NCI-H524 treated with DMSO at 0.1 percent for 48 hours (cell line): ENCODE measurements at regions not wholly inside any gene's neighbourhood (a gene's known extent, or its start where the extent isn't known, plus 50 kb on each side); places are given as distances from the start of the nearest gene placed in this dataset.
"Not testable (repeated sequence)": the region's sequence is repeated elsewhere in the genome, so short reads cannot be mapped to it uniquely, and the experiment has no call there.

ENCODE experiments used
- DNase-seq: peaks from one replicate; lab custom pipeline; 2025; lab: John Stamatoyannopoulos, UW

DNA sequence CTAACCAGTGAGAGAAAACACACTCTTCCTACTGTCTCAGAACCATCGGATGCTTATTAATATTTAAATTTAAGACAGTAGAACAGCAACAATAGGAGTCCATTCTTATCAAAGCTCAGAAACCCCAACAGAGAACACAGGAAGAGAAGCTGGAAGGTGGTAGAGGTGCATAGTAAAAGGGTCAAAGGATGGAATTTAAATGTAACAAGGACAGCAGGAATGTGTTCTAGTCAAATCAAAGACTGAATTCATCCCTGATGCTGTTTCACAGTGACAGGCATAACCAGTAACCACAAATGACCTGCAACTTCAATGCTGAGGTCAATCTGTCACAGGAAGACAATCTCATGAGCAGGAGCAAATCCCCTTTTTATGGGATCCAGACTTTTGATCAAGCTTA is 1259.7 kb downstream of the XPNPEP1 start:
- no peak for DNase-seq

DNA sequence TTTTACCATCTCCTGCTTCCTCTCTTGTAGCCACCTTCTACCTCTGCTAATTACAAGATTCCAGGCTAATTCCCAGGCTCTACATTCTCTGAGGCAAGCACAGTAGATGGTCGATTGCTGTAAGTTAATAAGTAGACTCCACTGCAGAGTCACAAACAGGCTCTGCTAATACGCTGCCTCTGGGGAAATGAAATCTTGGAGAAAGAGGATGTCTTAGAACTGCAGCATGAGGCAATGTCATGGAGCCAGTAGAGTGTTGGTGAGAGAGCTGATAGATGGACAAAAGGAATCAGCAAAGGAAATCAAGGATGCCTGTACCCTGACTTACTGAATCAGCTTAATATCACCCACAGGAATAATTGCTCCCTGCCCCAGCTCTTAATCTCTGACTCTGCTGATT is 1260.3 kb downstream of the XPNPEP1 start:
- no peak for DNase-seq

DNA sequence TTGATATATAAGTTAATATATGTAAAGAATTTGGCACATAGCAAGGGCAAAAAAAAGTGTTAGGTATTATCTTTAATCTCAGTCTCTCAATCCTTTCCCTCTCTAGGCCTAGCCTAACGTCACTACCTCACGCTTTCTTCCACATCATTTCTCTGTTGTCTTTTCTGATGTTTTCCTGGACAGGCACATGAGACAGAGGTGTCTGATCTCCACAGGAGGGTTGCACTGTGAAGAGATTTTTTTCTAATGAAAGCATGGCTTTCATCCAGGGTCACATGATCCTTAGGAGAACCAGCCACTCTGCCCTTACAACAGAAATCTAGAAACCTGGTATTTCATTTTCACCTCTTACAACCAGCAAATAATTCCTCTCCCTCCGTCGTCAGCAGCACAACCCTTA is 1268.3 kb downstream of the XPNPEP1 start:
- no peak for DNase-seq

DNA sequence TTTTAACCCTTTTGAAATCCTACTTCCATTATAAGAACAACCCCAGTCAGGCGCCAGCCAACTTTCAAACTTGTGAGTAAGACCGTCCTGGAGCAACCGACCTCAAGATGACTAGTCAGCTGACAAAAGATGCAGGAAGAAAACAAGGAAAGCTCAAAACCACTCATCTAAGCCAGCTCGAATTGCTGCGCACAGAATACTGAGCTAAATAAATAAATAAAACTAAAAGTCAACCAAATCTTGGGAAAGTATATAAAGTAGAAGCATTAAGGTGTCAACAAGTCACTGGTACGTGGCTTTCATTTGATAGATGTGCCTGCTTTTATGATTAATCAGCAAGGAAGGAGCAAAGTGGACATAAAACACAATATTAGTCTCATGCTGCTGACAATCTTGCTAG is 1269.8 kb downstream of the XPNPEP1 start:
- no peak for DNase-seq

DNA sequence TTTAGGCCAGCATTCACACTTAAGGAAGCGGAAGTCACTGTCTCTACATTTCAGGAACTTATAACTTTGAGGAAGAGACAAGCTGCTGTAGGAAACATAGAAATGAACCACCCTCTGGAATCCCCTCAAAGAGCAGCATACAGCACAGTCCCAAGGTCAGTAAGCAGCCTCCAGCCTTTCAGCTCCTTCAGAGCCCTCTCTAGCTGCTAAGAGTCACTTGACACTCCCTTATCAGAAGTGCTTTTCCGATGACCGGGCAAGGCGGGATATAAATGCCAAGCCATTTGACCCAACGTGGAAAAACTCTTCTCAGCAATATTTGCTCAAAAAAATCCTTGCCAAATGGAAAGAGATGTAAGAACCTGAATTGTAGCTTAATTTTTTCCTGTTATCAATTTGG is 1284.3 kb downstream of the XPNPEP1 start:
- DNase-seq = no peak

DNA sequence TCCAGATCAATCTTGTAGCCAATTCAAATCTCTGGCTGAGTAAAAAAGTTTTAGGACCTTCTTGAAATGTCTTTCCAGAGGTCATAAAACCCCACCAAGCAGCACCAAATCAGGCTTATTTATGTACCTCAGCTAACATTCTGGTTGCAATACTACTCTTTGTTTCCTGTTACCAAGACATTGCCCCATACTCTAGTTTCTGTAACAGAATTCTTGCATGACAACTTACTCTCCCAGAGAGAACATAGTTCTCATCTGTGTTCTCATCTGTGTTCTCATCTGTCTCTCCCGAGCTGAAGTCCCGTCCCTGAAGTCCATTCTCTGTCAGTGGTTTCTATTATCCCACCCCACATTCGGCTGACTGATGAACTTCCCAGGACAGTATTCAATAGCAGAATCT is 1285.1 kb downstream of the XPNPEP1 start:
- no peak for DNase-seq

DNA sequence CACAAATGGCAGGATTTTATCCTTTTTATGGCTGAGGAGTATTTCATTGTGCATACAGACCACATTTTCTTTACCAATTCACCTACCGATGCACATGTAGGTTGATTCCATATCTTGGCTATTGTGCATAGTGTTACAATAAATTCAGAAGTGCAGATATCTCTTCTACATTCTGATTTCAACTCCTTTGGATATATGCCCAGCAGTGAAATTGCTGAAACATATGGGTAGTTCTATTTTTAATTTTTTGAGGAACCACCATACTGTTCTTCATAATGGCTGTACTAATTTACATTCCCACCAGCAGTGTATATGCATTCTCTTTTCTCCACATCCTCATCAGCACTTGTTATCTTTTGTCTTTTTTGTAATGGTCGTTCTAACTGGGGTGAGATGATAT is 1290.3 kb downstream of the XPNPEP1 start:
- no peak for DNase-seq

DNA sequence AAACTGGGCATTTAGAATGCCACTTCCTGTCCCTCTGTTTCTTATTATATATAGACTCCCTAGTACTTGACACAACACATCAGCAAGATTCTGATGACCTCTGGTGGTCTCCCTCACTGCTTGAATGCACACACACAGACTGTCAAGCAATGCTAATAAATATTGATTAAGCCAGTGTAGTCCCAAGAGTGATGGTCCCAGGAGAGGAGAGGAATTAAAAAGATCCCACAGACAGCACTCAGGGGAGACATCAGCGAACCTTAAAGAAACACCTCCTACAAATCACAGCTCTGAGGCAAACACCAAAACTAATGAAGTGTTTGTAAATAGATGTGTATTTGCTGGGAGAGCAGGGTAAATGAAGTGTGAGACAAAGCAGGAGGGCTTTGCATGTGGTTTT is 1291.2 kb downstream of the XPNPEP1 start:
- no peak for DNase-seq

DNA sequence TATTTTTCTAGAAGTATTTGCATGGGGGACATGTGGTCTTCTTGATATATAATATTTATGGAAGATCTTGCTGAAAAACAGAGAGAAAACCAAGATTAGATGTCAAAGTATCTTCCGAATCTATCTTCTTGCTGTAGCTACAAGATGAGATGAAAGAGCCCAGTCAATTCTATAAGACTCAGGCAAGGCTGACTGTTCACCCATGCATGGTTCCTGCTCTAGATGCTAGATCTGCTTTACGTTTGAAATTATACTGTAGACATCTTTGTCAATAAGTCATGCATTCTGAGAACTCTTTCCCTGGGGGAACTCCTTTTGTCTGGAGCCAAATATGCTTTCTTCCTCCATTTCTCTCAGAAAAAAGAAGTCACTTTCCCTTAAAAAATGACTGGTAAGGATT is 1292.0 kb downstream of the XPNPEP1 start:
- no peak for DNase-seq

DNA sequence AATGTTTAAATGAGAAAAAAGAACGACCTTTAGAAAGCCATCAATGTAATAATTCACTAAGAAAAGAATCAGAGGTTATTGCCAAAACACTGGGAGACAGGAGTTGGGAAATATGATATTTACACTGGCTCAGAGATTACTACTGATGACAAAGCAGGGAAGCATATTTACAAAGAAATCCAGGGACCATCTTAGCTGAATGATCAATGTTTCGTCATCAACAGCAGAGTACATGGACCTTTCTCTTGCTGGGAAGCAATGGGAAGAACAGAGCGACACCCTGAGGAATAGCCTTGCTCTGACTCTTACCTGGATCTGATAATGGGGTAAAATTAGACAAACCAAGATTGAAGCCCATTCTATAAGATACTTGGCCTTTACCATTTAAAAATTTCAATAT is 1293.5 kb downstream of the XPNPEP1 start:
- DNase-seq = no peak

DNA sequence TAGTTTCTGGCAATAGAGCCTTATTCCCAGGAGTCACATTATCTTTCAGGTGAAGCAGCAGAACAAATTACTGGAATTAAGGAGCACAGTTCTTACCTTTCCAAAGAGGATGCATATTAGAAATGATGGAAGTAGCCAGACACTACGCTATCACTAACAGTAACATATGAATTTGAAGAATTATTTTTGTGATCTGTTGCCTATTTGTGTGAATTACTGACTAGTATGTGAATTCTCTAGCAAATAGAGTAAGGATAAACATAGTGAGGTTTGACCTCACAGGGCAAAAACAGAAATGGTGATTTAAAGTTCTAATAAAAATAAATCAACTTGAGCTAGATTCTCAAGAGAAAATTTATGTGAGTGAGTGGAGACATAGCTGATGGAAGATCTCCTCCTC is 1299.3 kb downstream of the XPNPEP1 start:
- DNase-seq = no peak

DNA sequence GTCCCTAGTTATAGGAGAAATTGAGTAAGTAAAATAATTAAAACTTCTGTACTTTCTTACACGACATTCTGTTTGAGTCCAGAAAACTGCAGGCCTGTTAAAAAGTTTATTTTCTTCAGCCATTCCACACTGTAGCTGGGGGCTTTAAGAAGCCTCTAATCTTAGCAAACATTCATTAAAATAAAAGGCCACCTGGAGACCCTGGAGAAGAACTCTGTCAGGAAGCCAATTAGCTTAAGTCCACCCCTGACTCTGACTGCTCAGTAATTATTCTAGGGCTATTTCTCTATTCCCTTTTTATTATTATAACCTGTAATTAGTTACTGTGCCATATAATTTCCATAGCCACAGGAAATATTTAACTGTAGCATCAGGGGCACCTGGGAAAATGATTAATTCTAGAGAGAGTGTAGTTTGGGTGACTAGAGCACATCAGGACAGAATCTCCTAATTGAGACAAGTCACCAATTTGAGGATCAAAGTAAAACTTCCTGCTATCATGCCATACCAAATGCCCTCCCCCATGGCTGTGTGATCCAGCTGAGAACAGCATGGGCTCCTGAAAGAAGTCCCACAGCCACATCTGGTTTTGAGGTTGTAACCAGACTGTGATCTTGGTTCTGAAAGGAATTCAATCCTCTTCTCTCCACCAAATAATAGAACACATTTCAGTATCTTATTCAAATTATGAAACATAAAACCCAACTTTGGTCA is 1302.3 kb downstream of the XPNPEP1 start:
- no peak for DNase-seq

DNA sequence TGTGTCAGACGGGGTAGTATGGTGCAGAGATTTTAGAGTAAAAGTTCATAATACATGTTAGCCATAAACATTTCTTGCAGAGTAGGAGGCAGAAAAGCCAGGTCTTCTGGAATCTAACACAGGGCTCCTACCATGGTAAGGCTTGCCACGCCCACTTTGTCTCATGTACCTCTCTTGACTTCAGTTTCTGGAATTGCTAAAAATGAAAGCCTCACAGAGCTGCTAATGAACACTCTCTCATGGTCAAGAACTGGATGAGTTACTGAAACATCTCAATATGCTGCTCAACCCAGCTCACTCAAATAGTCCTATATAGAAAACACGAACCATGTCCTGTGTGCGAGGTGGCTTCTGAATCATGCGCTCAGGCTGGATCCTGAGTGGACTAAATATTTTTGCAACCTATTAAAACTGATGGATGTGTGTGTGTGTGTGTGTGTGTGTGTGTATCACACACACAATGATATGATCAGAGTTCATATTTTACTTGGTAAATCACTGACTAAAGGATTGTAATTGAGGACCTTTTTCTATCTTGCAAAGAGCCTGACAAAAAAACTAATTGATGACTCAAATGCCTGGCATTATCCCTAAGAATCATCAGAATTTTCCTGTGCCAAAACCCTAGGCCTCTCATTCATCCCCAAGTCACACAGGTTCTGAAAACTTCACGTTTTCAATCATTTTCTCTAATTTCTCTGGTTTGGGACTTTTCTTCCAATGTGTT is 1306.6 kb downstream of the XPNPEP1 start:
- no peak for DNase-seq

DNA sequence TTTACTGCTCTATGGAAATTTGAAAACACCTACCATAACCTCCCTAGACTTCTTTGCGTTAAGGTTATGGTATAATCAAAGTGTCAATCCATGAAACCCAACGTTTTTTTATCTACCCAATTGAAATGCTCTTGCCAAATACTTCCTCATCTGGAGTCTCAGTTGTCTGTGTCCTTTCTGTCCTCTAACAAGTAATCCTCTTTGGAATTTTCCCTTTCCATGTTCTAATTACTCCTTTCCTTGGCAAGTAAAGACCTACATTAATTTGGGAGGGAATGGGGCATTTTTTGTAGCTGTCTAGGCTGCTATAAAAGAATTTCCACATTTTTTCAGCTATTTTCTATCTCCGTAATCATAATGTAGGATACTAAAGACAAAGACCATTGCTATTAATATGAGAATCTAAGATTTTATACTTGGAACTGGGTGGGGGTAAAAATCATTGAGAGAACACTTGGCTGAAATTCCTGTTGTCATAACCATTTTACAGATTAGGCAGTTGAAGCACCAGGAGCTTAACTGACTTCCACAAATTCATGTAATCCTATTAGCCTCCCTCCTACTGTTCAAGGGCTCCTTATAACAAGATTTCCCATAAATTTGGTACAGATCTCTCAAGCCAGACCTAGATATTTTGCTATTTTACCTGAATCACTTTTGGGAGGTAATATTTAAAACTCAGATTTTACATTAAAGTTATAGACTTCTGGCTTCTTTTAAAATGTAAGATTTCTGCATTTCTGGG is 1307.6 kb downstream of the XPNPEP1 start:
- DNase-seq = no peak

DNA sequence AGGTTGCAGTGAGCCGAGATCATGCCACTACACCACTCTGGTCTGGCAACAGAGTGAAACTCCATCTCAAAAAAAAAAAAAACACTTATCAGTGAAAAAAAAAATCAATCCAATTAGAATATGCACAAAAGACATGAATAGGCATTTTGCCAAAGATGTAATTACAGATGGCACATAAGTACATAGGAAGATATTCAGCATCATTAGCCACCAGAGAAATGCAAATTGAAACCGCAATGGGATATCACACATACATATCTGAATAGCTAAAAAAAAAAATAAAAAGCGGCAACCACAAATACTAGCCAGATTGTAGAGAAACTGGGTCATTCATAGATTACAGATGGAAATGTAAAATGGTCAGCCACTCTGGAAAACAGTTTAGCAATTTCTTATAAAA is 1310.8 kb downstream of the XPNPEP1 start:
- no peak for DNase-seq

DNA sequence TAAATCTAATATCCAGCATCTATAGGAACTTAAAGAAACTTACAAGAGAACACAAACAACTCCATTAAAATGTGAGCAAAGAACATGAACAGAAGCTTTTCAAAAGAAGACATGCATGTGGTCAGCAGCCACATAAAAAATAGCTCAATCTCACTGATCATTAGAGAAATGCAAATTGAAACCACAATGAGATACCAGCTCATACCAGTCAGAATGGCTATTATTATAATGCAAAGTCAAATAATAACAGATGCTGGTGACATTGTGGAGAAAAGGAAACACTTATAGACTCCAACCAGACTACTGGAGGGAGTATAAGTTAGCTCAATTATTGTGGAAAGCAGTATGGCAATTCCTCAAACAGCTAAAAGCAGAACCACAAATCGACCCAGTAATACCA is 1314.5 kb downstream of the XPNPEP1 start:
- no peak for DNase-seq

DNA sequence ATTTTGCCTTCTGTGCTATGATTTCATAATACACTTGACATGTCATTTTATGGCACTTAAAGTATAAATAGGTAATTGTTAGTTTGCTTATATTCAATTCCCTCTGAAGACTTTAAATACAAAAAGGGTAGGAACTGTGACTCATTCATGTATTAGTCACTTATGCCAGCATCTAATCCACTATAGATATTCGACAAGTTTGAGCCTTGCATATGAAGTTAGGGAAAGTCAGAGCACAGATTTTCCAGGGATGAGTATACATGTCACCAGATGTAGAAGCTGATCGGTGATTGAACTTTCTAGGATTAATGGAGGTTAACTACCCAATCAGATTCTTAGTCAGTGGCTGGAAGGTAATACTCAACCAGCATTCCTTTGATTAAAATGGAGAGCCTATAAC is 1321.5 kb downstream of the XPNPEP1 start:
- no peak for DNase-seq

DNA sequence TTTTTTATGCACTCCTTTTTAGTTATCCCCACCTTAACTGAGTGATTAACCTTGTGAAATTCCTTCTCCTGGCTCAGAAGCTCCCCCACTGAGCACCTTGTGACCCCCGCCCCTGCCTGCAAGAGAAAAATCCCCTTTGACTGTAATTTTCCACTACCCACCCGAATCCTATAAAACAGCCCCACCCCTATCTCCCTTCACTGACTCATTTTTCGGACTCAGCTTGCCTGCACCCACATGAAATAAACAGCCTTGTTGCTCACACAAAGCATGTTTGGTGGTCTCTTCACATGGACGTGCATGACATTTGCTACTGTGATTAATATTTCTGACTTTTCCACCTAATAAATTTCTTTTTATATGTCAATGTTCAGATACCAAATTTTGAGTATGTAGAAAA is 1322.8 kb downstream of the XPNPEP1 start:
- DNase-seq = not testable (repeated sequence)

DNA sequence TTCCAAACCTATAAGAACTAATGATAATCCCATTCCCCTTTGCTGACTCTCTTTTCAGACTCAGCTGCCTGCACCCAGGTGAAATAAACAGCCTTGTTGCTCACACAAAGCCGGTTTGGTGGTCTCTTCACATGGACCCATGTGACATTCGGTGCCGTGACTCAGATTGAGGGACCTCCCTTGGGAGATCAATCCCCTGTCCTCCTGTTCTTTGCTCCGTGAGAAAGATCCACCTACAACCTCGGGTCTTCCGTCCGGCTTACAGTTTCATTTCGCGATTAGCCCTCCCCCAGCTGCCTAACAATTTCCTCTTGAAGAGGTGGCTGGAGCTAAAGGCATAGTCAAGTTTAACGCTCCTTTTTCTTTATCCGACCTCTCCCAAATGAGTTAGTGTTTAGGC is 1324.0 kb downstream of the XPNPEP1 start:
- DNase-seq = not testable (repeated sequence)

DNA sequence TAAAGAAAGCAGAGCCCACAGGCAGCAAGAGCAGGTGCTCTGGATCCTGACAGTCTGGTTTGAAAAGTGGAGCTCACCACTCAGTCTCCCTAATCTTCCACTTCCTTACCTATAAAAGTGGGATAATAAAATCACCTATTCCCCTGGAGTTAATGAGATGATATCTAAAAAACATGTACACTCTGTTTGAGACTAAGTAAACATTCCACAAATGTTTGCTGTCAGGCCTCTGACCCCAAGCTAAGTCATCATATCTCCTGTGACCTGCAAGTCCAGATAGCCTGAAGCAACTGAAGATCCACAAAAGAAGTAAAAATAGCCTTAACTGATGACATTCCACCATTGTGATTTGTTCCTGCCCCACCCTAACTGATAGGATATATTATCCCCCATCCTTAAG is 1324.5 kb downstream of the XPNPEP1 start:
- no peak for DNase-seq

DNA sequence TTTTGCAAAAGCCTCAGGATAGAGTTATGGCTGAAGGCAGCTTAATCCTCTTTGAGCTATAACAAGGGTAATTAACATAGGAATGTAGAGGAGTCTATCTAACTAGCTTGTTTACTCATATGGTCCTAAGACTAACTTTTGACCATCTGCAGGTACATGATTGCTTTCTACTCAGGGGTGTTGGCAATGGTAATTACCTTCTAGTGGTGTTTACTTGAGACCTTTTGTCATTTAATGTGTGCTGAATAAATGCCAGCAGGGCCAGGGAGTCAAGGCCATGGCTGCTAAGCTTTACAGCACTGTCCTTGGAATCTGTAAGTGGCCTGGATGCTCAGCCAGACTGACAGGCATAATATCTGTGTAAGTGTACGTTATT is 1325.0 kb downstream of the XPNPEP1 start:
- no peak for DNase-seq

DNA sequence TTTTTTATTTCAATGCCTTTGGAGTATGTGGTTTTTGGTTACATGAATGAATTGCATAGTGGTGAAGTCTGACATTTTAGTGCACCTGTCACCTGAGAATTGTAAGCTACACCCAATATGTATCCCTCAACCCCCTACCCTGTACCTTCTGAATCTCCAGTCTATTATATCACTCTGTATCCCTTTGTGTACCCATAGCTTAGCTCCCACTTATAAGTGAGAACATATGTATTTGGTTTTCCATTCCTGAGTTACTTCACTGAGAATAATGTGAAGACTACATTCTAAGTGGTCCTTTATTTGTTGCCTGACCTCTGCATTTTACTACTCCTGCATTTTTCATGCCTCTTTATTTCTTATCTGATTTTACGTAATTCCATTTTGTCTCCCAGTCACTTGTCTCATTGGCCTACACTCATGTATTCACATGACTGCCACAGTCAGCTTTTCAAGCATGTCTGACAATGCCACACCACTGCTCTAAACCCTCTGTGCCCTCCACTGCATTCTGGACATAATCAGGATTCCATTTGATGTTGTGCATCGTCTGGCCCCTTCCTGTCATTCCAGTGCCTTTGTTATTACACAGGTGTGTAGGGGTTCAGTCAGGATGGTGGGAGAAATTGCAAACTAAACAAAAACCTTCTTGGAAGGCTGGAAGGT is 1325.5 kb downstream of the XPNPEP1 start:
- no peak for DNase-seq

DNA sequence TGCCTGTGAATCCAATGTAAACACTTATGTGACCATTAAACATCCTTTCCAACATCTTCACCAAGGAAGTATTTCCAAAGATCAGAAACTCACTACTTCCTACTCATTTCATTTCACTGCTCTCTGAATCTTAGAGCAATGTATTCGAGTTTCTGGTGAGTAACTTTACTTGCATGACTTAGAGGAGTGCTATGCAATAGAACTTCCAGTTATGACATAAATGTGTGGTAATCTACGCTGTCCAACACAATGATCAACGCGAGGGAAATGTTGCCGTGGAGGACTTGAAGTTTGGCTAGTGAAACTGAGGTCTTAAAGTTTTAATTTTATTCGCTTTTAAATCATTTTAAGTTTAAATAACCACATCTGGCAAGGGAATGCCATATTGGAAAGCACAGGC is 1326.3 kb downstream of the XPNPEP1 start:
- no peak for DNase-seq
